ENCODE measurements at regions not wholly inside any gene's neighbourhood (a gene's known extent, or its start where the extent isn't known, plus 50 kb on each side); places are given as distances from the start of the nearest gene placed in this dataset.
"Not testable (repeated sequence)": the region's sequence is repeated elsewhere in the genome, so short reads cannot be mapped to it uniquely, and the experiment has no call there.

DNA sequence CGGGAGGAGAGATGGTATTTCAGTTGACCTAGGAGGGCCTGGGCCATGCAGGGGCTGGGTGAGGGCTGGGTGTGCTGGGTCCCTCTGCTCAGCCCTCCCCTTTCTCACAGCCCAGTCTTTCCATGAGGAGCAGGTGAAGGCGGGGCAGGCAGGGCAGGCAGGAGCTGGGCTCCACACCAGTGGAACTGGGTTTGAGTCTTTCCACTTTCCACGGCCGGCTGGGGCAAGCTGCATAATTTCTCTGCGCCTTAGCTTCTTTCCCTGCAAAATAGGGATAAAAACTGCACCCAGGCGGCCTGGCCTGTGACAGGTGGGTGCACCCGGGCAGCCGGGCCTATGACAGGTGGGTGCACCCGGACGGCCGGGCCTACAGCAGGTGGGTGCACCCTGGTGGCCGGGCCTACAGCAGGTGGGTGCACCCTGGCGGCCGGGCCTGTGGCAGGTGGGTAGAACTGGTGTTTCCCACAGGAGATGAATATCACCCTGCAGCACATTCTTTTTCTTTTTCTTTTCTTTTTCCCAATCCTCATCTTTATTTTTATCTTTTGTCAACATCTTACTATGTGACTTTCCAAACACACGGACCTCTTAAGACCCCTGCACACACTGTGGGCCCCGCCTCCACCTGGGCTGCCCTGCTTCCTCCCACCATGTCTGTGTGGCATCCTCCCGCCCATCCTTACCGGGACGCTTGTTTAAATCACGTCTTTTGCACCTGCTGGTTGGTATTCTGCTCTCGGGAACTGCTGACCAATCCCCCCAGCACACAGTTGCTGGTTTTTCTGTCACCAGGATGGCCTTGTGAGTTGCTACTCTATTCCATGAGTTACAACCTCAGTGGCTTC is 111.3 kb downstream of the NPIPB11 start:
- DNase-seq = not testable (repeated sequence)

- not testable (repeated sequence) for DNase-seq
Observed at GRCh38 chr16:29294400-29294933, 112.0 kb downstream of the NPIPB11 start.

DNA sequence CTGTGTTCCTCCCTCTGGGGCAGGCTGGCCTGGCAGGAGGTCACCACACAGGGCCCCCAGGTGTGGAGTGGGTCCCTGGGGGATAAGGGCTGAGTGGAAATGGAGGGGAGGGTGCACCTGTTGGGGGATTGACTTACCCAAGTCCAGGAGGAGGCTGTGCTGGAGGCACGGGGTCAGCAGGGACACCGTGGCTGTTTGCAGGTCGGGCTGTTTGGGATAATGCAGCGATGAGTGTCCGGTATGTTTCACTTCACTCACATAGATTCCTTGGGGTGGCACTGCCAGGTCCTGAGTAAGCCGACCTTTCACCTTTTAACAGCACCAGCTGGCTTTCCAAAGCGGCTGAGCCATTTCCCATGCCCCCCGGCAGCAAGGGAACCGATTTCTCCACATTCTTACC is 113.0 kb downstream of the NPIPB11 start:
- not testable (repeated sequence) for DNase-seq

DNA sequence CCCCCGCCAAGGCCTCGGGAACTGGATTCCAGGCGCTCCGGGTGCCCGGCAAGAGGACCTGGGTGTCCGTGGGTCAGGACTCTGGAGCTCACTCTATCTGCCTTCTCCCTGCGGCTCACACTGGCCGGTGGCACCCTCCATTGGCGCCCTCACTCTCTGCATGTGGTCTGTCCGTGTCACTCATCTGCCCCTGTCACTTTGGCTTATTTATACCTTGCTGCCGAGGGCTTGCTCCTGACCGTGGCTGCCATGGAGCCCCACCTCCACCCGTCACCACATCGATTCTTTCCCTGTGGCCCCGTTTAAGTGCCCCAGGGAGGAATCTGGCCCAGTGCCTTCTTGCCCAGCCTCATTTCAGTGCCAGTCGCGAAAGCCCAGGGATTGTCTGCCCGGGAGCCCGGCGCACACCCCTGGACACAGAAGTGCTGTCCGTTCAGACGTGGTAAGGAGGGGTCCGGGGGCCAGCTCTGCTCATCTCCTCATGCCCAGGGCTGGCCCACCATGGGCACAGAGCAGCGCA is 113.5 kb downstream of the NPIPB11 start:
- not testable (repeated sequence) for DNase-seq

- DNase-seq = not testable (repeated sequence)
Observed at GRCh38 chr16:29291329-29292271, 114.9 kb downstream of the NPIPB11 start.

DNA sequence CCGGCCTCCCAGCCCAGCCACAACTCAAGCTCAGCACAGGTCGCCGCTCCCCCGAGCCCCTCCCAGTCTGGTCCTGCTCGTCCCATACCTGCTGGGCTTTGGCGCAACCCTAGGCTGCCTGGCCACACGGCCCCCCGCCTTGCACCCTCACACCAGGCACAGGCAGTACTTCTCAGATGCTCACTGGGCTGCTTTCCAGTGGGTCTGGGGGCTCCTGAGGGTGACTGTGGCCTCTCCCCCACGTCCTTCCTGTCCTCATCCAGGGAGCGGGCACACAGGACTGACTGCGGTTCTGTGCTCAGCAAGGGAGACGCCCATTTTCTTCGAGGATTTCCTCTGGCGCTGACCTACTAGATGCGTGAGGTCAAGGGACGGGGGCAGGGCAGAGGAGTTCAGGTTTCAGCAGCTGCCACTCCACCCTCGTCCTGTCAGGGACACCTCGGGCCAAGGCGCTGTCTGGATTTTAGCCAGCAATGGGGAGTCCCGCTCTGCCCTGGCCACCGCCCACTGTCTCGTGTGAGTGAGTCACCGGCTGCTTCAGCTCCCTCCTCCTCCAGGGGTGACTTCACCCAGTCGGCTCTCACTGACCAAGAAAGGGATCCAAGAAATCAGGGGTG is 115.8 kb downstream of the NPIPB11 start:
- DNase-seq = peak; percentile 97

- not testable (repeated sequence) for DNase-seq
Observed at GRCh38 chr16:29289516-29290239, 116.8 kb downstream of the NPIPB11 start.

DNA sequence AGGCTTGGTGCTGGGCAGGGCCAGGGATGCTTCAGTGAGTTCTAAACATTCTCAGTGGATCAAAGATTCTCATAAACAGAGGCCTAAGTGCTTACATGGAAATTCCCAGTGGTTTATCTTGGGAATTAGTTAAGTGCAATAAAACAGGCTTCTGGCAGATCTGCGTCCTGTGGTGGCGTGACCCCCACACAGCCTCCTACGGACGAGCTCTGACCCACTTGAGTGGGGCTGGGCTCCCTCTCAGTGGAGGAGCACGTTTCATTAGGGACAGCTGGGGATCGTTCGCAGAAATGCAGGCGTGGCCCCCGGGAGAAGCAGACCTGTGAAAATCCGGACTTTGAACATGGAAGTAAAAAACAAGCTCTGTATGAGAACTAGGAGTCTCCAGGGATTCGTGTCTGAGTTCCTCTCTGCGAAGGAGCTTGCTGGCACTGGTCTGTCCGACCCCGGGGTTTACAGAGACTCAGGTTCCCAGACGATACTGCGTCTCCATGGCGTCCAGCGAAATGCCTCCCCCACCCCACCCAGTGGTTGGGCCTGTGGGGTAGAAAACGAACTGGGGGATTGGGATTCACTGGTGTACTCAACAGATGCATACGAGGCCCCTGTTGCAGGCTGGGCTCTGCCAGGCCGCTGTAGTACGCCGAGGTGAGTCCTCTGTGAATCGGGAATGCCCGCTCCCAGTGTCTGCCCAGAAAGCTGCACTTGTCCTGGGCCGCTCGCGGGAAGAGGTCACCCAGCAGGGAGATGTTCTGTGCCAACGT is 117.6 kb downstream of the NPIPB11 start:
- not testable (repeated sequence) for DNase-seq

- DNase-seq = not testable (repeated sequence)
Observed at GRCh38 chr16:29287871-29288535, 118.5 kb downstream of the NPIPB11 start.

DNA sequence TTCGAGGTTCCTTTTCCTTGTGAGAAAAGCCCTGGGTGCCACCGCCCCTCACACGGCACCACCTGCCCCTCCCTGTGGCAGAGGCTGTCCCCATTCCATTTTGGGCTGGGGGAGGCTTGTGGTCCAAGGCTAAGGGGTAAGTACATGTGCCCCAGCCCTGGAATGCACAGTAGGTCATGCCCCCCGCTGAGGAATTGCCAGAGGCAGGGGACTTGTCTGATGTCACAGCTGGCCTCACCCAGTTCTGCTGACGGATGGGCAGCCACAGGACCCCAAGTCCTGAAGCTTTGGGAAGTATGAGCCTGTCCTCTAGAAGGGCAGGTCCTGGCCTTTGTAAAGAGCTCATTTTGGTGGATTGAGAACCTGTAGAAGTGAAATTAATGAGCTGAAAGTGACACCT is 119.3 kb downstream of the NPIPB11 start:
- DNase-seq = not testable (repeated sequence)

DNA sequence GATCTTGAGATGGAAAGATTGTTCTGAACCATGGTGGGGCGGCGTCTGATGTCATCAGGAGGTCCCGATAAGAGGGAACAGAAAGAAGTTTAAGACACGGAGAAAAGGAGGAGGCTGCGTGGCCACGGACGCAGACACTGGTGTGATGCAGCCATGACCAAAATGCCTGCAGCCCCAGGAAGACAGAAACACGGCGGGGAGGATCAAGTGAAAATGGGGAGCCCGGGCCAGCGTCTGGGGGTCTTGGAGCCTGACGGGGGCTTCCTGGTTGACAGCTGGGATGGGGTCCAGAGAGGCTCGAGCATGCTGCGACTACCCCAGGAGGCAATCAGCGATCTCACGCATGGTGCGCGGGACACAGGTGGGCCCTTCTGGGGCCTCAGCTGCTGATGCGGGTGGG is 119.7 kb downstream of the NPIPB11 start:
- not testable (repeated sequence) for DNase-seq

- DNase-seq = not testable (repeated sequence)
Observed at GRCh38 chr16:29286161-29286560, 120.3 kb downstream of the NPIPB11 start.

GRCh38 chr16:29285151-29285885 is 121.2 kb downstream of the NPIPB11 start:
- not testable (repeated sequence) for DNase-seq

DNA sequence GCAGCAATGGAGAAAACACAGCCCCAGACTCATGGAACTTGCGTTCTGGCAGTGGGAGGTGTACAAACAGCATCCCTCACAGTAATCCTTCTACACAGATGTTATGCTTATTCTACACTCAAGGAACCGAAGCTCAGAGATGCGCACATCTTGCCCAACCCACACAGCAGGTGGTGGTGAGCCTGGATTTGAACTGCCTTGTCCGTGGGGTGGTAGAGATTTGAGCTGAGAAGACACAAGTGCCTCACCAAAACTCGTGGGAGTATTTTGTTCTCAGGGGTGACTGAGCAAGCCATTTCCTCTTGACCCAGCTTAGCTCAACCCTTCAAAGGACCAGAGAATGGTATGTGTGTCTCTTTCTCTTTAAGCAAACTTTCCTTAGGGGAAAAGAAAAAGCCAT is 121.8 kb downstream of the NPIPB11 start:
- not testable (repeated sequence) for DNase-seq

- DNase-seq = not testable (repeated sequence)
Observed at GRCh38 chr16:29284159-29284558, 122.4 kb downstream of the NPIPB11 start.

DNA sequence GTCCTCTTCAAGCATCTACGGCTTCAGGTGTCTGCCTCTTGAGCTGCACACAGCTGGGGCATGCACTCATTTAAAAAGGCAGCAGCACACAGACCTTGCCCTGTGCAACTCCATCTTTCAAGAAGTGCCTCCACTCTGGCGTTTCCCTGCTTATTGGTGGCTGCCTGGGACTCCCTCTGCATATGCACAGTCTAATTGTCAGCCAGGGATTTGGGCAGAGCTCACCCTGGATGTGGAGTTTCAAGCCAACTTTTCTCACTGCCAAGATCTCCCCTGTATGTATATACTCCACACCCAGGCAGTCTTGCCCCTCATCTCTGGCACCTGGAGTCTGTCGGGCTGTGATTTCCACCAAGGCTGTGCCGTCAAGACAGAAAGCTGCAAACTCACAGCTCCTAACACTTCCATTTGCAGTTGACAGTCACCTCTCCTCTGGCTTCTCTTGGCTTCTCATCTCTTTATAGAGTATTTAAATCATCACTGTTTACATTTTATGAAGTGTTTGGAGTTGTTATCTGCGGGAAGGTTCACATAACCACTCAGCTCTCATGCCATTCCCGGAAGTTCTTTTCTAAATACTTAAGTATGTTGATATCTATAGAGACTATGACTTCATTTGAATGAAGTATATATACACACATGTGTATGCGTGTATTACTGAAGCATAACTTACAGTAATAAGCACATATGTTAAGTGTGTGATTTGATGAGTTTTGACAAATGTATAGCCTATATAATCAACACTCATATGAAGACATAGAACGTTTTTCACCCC is 128.2 kb downstream of the NPIPB11 start:
- not testable (repeated sequence) for DNase-seq

DNA sequence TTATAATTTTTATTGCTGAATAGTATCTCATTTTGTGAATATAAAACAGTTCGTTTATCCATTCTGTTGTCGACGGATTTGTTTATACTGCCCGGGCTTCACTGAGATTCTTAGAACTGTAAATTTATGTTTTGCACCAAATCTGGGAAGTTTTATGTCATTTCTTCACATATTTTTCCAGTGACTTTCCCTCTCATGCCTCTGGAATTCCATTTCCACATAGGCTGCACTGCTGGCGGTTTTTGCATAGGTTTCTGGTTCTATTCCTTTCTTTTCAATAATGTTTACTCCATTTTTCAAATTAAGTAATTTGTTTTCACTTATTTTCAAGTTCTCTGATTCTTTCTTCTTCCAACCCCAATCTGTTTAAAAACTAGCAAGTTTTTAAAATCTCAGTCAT is 130.1 kb downstream of the NPIPB11 start:
- peak; percentile 74 for DNase-seq
